ENCODE measurements at regions not wholly inside any gene's neighbourhood (a gene's known extent, or its start where the extent isn't known, plus 50 kb on each side); places are given as distances from the start of the nearest gene placed in this dataset.
A peak's percentile ranks its signal among the peaks of the same experiment; 100 is the strongest.

DNA sequence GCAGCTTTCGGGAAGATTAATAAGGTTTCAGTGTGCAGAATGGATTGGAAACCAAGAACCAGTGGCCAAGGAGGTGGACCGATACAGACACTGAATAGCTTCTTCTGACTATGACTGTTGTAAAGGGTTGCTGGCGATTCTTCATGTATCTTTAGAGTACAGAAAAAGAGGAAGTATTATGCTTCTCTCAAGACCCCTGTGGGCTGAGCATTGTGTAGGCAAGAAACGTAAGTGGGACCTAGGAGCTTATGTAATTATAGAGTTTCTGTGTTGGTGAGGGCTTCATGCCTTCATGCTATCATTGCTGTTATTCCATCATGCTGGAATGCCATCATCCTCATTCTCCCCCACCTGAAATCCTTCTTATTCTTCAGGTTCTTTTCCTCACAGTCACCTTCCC, 105.4 kb upstream of the AKIRIN2 start:
- DNase-seq (ENCODE audit: low read depth): no peak

DNA sequence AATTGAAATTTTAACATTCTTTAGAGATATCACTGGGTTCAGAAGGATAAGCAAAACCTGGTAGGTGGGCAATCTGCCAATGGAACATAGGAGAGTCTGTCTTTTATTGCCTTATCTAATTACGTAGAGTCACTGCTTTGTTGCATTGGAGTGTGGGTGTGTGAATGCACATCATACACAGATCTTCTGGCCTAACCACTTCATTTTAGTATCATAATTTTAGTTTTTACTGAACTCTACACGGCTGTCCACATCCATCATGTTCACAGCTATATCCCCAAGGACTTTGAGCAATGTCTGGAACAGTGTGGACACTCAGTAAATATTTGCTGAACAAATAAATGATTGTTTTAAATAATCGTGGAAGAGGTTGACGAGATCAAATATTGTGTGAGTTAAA, 104.6 kb upstream of the AKIRIN2 start:
- TF ChIP-seq, protein P1, sequence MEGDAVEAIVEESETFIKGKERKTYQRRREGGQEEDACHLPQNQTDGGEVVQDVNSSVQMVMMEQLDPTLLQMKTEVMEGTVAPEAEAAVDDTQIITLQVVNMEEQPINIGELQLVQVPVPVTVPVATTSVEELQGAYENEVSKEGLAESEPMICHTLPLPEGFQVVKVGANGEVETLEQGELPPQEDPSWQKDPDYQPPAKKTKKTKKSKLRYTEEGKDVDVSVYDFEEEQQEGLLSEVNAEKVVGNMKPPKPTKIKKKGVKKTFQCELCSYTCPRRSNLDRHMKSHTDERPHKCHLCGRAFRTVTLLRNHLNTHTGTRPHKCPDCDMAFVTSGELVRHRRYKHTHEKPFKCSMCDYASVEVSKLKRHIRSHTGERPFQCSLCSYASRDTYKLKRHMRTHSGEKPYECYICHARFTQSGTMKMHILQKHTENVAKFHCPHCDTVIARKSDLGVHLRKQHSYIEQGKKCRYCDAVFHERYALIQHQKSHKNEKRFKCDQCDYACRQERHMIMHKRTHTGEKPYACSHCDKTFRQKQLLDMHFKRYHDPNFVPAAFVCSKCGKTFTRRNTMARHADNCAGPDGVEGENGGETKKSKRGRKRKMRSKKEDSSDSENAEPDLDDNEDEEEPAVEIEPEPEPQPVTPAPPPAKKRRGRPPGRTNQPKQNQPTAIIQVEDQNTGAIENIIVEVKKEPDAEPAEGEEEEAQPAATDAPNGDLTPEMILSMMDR (IDR thresholded peaks at IDR 0.05; ENCODE audit: control insufficient read depth, extremely low read depth, insufficient read depth): no peak
- H3K4me3 ChIP-seq (ENCODE audit: low read depth, low read length): no peak overlapping the region
- DNase-seq (ENCODE audit: low read depth): peak; percentile 35

More for the DNA sequence above, 105.4 kb upstream of the AKIRIN2 start:
- H3K4me3 ChIP-seq (ENCODE audit: low read depth, low read length): no peak overlapping the region
- TF ChIP-seq, protein P1 (IDR thresholded peaks at IDR 0.05; ENCODE audit: control insufficient read depth, extremely low read depth, insufficient read depth): no peak

DNA sequence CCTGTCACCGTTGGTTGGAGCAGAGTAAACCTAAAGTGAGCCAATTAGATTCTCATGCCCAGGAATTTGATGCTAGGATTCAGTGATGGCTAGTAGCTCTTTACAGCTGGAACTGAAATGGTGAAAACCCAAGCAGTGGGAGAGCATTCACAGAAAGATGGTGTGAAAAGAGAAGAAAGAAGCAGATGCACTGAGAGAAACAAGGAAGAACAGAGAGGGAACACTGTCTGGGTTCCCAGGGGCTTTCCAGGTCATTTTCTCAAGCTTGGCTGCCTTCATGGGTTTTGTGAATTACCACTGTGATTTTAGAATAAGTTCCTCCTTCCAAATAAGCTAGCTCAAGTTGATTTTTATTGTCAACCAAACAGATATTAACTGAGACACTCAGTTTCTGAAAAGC, 104.1 kb upstream of the AKIRIN2 start:
- TF ChIP-seq, protein P1 (IDR thresholded peaks at IDR 0.05; ENCODE audit: control insufficient read depth, extremely low read depth, insufficient read depth): no peak
- no peak for DNase-seq (ENCODE audit: low read depth)

DNA sequence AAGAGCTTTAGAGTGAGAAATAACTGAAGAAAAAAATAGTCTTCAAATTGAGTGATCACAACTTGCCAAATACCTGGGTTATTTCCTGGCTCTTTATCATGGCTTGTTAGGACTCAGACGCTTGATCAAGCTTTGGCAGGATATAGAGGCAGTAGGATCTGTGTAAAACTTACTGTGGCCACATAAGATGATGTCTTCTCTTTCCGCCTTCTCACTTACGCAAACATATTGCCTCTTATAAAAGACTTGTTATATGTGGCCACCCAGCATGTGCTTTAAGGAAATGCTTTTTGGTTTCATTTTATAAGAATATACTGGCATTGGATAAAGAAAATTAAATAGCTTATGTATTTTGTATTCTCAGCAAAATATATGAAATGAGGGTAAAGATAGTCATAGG, 101.8 kb upstream of the AKIRIN2 start:
- peak; percentile 52 for DNase-seq (ENCODE audit: low read depth)
- TF ChIP-seq, protein P1 (IDR thresholded peaks at IDR 0.05; ENCODE audit: control insufficient read depth, extremely low read depth, insufficient read depth): no peak
- H3K4me3 ChIP-seq (ENCODE audit: low read depth, low read length): no peak overlapping the region

More for the DNA sequence above, 104.1 kb upstream of the AKIRIN2 start:
- no peak overlapping the region for H3K4me3 ChIP-seq (ENCODE audit: low read depth, low read length)

DNA sequence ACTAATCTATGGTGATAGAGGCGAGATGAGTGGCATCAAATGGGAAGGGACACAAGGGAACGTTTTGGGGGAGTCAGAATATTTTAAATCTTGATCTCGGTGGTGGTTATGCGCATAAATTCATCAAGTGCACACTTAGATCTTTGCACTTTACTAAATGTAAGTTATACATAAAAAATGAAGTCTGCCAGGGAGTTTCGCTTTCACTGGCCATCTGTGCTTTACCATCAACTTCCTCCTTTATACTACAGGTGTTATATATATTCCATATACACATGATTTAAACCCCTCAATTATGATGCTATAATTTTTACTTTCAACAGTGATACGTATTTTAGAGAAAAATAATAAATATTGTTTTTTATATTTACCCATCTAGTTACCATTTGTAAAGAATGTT, 97.6 kb upstream of the AKIRIN2 start:
- TF ChIP-seq, protein P1 (IDR thresholded peaks at IDR 0.05; ENCODE audit: control insufficient read depth, extremely low read depth, insufficient read depth): no peak
- H3K4me3 ChIP-seq (ENCODE audit: low read depth, low read length): no peak overlapping the region
- no peak for DNase-seq (ENCODE audit: low read depth)

DNA sequence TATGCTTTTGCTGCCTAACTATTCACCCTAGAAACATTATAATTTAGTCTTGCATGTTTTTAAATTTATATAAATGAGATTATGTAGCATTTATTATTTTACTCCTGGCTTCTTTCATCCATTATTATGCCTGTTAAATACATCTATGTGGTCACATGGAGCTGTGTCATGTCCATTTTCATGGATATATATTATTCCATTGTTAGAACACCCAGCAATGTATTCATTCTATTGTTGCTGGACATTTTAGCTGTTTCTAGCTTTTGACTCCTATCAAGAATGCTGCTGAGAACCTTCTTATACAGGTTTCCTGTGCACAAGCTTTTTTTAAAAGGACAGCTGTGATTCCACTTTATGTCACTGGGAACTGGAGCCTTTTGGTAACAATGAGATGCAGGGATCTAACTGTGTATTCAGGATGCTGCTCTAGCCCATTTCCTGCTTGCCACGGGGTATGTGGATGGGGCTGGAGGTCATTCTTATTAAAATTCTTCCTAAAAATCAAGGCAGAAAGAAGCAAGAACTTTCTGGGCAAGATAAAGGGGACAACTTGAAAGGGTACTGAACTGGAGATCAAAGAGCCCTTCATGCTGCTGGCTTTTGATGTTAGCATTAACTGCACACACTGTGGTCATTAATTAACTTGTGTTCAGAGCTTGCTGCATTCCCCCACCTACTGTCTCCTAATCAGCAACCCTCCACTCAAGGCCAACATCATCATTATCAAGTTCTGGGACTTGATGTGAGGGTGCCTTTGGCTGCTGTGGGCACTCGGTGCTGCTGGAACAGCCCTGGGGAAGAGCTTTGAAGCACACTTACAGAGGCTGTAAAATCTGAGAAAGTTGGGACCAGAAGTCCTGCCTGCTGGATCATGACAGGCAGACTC, 96.6 kb upstream of the AKIRIN2 start:
- DNase-seq (ENCODE audit: low read depth): no peak
- TF ChIP-seq, protein P1 (IDR thresholded peaks at IDR 0.05; ENCODE audit: control insufficient read depth, extremely low read depth, insufficient read depth): no peak
- no peak overlapping the region for H3K4me3 ChIP-seq (ENCODE audit: low read depth, low read length)
